GM10248 (cell line): ENCODE measurements at regions not wholly inside any gene's neighbourhood (a gene's known extent, or its start where the extent isn't known, plus 50 kb on each side); places are given as distances from the start of the nearest gene placed in this dataset.
"Not testable (repeated sequence)": the region's sequence is repeated elsewhere in the genome, so short reads cannot be mapped to it uniquely, and the experiment has no call there.

Experiments
- CTCF ChIA-PET: fragments of 300-600 bp; sonication (Branson Sonifier 250); formaldehyde crosslinking; extraction: SDS; loops from one replicate; lab custom pipeline; 2021; ENCODE audit warnings: antibody characterized with exemption; lab: Yijun Ruan, JAX
- POLR2A ChIA-PET: fragments of 350-650 bp; sonication (Branson Sonifier 250); formaldehyde crosslinking; extraction: SDS; loops from one replicate; lab custom pipeline; 2020; ENCODE audit warnings: antibody characterized with exemption; lab: Yijun Ruan, JAX
- DNase-seq: peaks from one replicate; pipeline ENCODE4 v3.0.0; 2012; ENCODE audit errors: extremely low spot score
- CTCF ChIP-seq: IDR thresholded peaks from 2 replicates; pipeline ENCODE4 v1.5.1; 2012; ENCODE audit warnings: mild to moderate bottlenecking, low read depth; ENCODE audit errors: extremely low read depth, missing control alignments, control extremely low read depth

GRCh38 chr15:87549296-87549695 is 707.2 kb downstream of the NTRK3 start:
- POLR2A ChIA-PET = no interaction called here
- TF ChIP-seq CTCF = no peak
- CTCF ChIA-PET = interaction anchor here (0.9 kb wide), 1 partner anchor 12 kb away, joined by 3 read pairs; no protein-coding TSS in a partner anchor
- no peak for DNase-seq

DNA sequence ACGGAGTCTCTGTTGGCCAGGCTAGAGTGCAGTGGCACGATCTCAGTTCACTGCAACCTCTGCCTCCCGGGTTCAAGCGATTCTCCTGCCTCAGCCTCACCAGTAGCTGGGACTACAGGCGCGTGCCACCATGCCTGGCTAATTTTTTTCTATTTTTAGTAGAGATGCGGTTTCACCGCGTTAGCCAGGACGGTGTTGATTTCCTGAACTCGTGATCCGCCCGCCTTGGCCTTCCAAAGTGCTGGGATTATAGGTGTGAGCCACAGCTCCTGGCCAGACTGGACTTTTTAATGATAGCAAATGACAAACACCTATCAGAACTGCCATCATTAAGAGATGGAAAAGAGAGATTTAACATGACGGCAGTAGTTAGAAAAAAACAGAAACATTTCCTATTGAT is 707.9 kb downstream of the NTRK3 start:
- POLR2A ChIA-PET, DNase-seq, CTCF ChIA-PET: not testable (repeated sequence)

- POLR2A ChIA-PET = no interaction called here
- no peak for DNase-seq
- CTCF ChIA-PET = interaction anchor here (1.1 kb wide), 1 partner anchor 45 kb away, joined by 3 read pairs; no protein-coding TSS in a partner anchor
- no peak for TF ChIP-seq CTCF
These were observed 708.9 kb downstream of the NTRK3 start for GRCh38 chr15:87547470-87548181.

- ChIA-PET CTCF (no interaction called here), POLR2A (no interaction called here)
- no peak for TF ChIP-seq CTCF
- DNase-seq = no peak
These were observed 718.2 kb downstream of the NTRK3 start for GRCh38 chr15:87538327-87538834.

- DNase-seq = no peak
- ChIA-PET POLR2A (no interaction called here), CTCF (no interaction called here)
- no peak for TF ChIP-seq CTCF
These were observed 719.2 kb downstream of the NTRK3 start for GRCh38 chr15:87537295-87537694.

- CTCF ChIA-PET, DNase-seq, POLR2A ChIA-PET: not testable (repeated sequence)
These were observed 722.9 kb downstream of the NTRK3 start for GRCh38 chr15:87533637-87534036.

DNA sequence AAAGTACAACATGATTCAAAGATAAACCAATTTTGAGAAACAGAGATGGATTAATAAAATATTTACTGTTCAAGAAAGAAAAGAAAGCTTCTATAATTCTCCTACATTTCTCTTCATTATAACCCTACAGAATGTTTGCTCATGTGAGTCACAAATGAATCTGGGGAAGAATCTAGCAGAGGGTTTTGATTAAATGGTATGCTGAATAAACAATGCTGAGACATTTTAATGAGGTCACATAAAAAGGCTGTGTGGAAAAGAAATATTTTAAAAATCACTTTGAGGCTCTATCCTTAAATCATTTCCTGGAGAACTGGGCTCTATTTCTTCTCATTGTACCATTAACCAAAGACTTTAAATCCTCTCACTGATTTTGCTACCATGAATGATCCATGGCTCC is 727.7 kb downstream of the NTRK3 start:
- TF ChIP-seq CTCF = no peak
- POLR2A ChIA-PET = no interaction called here
- CTCF ChIA-PET = no interaction called here
- no peak for DNase-seq

DNA sequence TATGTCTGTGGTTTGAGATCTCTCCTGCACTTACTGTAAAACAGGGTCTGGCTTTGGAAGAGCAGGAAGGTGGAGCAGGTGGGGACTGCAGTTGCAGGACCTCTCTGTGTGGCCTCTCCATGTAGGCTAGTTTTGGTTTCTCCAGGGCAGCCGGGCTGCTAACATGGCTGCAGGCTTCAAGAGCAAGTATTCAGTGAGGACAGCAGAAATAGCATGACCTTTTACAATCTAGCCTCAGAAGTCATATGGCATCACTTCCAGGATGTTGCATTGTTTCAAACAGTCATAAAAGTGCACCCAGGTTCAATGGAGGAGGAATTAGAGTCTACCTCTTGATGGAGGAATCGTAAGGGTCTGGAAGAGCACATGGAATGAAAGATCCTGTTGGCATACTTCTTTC is 728.7 kb downstream of the NTRK3 start:
- CTCF ChIA-PET = no interaction called here

More for the DNA sequence above, 728.7 kb downstream of the NTRK3 start:
- TF ChIP-seq CTCF = no peak
- DNase-seq = no peak
- POLR2A ChIA-PET = no interaction called here
